ENCODE measurements at regions not wholly inside any gene's neighbourhood (a gene's known extent, or its start where the extent isn't known, plus 50 kb on each side); places are given as distances from the start of the nearest gene placed in this dataset.

- TF ChIP-seq CTCF (conservative IDR thresholded peaks at IDR 0.05 in 1 of 2, IDR thresholded peaks at IDR 0.05 in 1 of 2; ENCODE audit: low read depth in 1 of 2, low read length in 2 of 2) (no peak), EZH2 (IDR thresholded peaks at IDR 0.05; ENCODE audit: low read length, missing control alignments) (no peak)
Observed at GRCh38 chr7:29639386-29639785, 75.8 kb downstream of the PRR15 start.
